ENCODE measurements at regions not wholly inside any gene's neighbourhood (a gene's known extent, or its start where the extent isn't known, plus 50 kb on each side); places are given as distances from the start of the nearest gene placed in this dataset.

GRCh38 chr13:105984236-105984635 is 551.2 kb downstream of the EFNB2 start:
- TF ChIP-seq CTCF (IDR thresholded peaks at IDR 0.05) (no peak), POLR2A (IDR thresholded peaks at IDR 0.05) (no peak)
